GM11168 (cell line): ENCODE measurements at regions not wholly inside any gene's neighbourhood (a gene's known extent, or its start where the extent isn't known, plus 50 kb on each side); places are given as distances from the start of the nearest gene placed in this dataset.

ENCODE experiments used
- in situ Hi-C: fragments of 300-500 bp; cut with MboI; formaldehyde crosslinking; loops from one replicate; pipeline ENCODE4 v1.12.0; 2022; ENCODE audit warnings: low sequenced_read_pairs; ENCODE audit not compliant: unreplicated experiment

DNA sequence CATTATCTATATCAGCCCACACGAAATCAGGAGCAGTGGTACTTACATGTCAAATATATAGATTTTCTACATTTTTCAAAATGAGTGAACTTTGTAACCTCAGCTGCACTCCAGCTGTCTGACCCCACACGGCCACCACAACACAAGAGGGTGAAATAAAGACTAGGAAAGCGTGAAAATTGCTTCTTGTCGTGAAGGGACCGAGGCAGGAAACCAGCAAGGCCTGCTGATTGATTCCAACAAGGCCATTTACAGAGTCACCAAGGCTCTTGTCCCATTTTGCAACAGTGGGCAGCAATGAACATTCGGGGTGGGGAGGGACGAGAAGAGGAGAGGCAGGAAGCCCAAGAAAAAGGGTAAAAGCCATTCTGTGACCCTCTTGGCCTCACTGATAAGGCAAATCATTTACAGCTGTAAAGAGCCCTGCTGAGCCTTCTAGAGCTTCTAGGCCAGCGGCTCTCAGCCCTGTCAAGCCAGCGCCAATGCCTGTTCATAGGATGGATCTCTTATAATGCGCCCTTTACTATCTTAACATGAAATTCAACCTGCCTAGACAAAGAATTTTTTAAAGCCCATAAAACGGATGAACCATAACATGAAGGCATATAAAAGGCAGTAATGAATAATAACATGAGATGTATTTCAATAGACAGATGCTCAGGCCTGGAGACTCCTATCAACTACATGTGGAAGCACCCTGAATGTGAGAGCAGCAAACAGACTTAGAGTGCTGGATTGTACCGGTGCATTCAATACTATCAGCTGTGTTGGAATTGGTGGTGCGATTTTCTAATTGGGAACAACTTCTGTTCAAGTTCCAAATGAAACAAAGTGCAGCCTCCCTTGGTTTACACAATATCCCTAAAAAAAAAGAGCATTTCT lies 269.0 kb downstream of the CDCA7 start:
- in situ Hi-C loops = no loop called here

DNA sequence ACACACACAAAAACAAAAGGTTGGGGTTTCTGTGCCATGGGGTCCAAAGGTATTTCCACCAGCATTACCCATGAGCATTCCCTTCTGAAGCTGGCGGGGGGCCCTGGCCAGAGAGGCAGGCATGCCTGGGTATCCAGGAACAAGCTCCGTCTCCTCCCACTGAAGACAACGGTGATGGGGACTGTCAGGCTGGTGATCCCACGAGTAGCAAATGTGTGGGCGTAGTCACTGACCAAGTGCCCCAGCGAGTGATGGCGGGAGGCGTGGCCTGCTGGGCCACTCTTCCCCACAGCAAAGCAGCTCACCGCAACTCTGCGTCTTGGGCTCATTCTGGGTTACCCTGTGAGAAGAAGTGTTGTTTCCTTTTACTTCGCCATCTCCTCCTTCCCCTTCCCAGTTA lies 270.6 kb downstream of the CDCA7 start:
- in situ Hi-C loops = no loop called here

DNA sequence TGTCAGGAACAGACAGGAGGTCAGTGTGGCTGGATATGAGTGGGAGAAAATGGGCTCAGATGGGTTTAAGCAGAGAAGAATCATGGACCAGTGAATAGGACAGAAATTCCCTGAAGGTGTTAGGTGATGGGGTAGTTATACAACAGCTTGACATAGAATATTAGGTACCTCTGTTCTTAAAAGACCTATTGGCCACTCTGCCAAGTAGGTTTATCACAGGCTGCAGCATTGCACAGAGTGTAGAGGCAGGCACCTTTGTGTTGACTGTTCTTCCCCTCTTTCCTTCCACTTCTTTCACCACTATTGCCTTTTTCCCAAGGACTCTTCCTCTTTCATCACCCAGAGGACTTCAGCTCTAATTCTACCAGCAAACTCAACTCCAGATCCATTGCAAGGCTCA lies 274.4 kb downstream of the CDCA7 start:
- in situ Hi-C loops = no loop called here

DNA sequence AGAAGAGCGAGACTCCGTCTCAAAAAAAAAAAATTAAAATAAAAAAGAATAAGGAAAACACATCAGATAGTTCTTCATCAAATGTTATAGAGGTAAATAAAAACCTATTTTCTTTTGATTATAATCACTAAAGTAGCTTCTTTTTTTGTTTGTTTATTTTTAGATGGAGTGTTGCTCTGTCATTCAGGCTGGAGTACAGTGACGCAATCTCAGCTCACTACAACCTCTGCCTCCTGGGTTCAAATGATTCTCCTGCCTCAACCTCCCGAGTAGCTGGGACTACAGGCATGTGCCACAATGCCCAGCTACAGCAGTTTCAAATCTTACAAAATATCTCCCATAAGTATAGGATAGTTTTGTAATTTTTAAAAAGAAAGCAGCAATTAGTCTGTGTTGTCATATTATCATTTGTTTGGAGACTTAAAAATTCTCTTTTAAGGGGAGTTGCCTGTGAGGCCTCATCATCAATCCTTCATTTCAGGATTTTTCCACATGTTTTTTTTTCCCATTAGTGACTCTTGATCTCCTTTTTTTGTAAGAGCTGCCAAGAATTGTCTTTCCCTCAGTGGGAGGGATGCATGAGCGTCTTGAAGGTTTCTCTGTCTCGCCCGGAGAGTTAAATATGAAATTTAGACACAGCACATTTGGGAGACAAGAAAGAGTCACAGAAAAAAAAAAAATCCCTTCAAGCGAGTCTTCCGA lies 275.9 kb downstream of the CDCA7 start:
- in situ Hi-C loops = no loop called here

DNA sequence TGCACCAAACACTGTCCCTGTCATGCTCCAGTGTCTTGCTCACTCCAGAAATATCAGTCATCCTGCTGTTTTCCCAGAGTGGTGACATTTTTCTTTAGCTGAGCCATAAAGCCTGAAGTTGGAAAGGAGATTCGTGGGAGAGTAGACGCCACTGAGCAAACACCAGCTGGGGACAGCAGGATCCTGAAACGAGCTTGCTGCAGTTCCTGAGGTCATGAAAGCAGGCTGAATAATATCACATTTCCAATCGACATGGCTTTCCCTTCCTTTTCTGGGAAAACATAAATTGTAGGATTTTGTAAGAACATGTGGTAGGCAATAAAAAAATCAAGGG lies 276.4 kb downstream of the CDCA7 start:
- in situ Hi-C loops = no loop called here

DNA sequence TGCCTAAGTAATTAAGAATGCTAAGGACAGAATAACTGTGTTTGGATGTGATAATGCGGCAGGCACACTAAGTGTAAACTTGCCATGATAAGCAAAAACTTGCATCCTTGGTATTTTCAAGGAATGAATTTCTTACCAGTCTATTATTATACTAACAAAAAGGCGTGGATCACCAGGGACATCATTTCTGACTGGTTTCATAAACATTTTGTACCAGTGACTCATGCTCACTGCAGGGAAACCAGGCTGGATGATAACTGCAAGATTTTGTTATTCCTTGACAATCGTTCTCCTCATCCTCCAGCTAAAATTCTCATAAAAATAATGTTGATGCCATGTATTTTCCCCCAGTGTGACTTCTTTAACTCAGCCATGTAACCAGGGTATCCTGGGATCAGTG lies 289.5 kb downstream of the CDCA7 start:
- in situ Hi-C loops = no loop called here

DNA sequence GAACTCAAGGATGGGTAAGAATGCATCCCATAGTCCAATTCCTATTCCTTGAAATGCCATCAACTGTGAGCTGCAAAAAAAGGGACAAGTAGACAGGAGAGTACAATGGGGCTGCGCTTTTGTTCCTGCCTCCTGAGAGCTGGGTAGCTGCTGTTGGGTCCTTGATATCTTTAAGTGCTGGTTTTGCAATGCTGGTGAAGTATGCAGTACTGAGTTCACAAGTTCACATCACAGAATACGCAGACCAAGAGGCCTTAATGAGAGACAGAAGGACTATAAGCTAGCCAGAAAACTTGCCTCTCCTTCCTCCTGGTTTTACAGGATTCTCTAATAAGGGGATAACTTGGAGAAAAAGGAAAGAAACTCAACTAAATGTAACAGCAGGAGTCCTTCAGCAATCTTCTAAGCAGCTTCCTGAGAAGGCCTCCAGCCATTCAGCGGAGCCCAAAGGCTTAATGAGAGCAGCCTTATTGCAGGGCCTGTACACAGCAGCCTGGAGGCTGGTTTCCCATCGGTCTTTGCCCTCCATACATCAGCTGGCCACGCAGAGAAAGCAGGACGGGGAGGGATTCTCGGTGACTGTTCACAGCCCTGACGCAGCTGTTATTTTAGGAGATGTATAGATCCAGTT lies 293.1 kb downstream of the CDCA7 start:
- in situ Hi-C loops = no loop called here

DNA sequence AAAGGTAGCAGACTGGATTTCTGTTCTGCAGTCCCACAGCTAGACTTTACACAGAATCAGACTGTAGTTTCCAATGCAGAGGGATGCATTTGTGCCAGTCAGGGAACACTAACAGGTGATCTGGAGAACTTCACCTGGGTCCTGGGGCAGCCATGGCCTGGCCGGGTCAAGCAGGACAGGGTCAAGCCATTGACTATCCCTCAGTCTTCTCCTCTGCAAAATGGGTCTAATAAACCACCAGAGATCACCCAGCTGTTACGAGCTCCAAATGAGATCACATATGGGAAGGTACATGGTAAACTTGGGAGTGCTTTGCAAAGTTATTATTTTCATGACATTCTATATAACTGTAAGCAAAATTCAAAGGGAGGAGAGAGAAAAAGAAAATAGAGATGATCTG lies 294.1 kb downstream of the CDCA7 start:
- in situ Hi-C loops = no loop called here

DNA sequence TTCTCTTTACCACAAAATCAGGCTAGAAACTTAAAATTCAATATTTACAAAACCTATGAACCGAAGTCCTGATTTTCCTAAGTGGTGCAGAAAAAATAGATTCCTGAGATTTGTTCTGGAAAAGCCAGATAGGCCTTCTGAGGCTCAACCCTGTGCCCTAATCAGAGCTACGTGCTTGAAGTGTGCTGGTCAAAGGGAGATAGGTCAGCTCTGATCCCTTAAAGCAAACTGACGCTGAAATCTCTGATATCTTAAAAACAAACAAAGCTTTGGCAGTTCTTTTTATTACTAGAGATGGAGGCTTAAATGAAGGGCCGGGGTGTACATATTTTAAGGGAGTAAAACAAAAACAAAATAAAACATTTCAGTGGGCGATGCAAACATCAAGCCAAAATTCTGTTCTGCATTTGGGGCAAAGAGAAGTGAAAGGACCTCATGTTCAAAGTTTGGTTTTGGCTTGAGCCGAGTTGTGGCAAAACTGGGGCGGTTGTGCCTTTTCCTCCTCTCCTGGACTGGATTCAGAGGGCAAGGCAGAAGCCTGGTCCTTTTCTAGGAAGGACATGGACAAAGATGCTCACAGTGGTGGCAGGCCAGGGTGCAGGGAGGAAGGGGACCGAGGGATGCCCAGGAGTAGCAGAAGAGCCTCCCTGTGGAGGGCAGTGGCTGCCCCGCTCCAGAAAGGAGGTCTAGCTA lies 295.0 kb downstream of the CDCA7 start:
- in situ Hi-C loops = no loop called here

DNA sequence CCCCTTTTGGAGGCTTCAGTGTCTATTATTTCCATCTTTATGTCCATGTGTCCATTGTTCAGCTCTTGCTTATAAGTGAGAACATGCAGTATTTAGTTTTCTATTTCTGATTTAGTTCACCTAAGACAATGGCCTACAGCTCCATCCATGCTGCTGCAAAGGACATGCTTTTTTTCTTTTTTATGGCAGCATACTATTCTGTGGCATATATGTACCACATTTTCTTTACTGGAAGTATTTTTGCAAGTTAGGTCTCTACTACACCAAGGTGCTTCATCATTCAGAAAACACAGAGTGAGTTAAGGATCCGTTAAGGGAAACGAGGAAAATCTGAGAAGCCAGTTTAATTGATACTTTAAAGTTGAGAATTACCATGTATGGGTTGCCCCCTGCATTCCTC lies 297.2 kb downstream of the CDCA7 start:
- in situ Hi-C loops = no loop called here

DNA sequence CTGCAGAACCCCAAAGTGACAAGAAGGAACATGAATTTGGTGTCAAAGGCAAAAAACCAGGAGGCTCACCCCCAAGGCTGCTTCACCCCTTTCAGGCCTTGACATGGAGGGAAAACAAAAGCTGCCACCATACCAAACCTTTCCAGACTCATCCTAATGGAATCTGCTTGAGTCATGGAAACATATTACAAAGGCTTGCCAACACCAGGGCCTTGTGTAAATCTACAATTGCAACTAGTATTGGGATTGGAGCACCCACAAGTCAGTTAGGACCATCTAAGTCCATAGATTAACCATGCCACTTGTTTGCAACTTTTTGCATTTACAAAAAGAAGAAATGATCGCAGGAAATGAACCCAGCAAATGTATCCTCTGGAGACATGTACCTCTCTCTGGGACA lies 297.6 kb downstream of the CDCA7 start:
- in situ Hi-C loops = no loop called here

DNA sequence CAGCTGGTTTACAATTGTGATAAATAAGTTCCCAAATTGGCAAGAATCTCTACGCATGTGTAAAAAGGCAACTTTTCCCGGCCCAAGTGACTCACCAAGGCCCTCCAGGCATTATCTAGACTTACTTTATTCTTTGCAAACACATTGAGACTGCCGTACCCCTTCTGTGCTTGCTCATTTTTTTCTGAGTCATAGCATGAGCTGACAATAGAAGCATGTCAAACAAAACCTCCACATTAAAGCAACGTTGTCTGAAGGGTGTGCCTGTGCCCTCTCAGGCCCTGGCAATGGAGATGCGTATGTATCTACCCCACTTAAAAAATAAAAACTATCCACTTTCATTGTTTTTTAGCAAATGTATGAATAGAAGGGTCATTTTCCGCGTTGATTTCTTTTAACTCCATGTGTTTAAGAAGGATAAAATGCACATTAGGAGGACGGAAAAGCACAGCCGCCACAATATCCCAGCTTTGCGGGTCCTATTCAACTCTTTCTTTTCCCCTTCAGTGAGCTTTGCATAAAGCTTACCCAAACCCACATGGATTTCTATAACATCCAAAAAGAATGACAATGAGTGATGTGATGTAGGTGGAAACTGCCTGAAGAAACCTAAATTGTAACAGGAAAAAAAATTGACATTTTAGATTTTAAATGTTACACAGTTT lies 298.2 kb downstream of the CDCA7 start:
- in situ Hi-C loops = no loop called here

DNA sequence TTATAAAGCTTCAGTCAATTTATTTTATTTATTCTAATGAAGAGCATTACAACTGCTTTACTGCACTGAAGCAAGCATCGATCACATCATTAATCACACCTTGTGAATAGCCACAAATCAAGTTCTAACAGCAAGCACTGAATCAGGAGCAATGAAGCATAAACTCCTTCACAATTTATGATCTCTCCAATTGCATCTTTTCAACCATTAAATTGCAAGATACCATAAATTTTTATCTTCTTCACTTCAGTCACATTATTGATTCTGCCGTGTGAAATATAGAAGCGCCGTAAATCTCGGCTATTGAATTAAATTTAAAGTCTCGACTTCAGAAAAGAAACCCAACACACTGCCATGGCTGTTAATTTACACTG lies 298.7 kb downstream of the CDCA7 start:
- in situ Hi-C loops = no loop called here

DNA sequence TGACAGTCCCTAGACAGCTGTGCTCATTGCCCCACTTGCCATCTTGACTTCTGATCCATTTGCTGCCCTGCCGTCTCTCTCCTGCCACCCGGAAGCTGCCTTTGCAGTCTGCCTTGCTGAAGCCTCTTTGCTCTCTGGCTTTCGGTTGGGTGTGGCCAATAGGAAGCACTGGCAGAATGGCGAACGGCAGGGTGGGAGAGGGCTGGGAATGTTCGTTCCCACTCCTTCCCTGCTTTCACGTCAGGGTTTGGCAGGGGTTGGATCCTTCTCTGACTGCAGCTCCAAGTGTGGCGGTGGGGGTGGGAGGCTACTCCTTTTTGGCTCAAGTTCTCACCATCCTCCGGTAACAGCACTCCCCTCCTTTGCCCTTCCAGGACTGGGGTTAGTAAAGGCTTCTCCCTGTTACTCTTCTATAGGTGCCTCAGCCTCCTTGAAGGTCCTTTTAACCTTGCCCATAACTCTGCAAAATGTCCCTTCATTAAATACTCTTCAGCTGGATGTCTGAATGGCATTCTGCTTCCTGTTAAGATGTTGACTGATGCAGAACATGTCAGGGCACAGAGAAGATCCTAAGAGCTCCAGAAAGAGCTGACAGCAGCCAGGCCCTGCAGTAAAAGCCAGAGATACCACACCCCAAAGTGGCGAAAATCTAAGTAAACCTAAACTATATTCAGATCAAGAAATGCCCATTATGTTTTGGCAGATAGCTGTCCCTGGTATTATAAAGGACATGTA lies 299.7 kb downstream of the CDCA7 start:
- in situ Hi-C loops = no loop called here

DNA sequence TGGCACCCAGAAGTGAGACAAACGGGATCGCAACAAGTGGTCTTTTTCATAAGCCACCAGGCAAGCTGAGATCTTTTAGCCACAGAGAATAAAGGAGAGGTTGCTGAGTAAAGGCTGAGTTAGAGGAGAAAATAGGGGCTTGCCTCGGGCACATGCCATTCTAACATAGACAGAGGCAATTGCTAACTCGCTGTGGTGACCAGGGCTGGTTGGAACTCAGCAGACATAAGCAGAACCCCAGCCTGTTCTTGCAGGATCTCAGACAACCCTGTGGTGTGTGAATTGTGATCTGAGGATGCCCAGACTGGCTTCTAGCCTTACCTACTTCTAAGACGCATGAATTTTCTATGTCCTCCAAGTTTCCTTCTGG lies 300.2 kb downstream of the CDCA7 start:
- in situ Hi-C loops = no loop called here

DNA sequence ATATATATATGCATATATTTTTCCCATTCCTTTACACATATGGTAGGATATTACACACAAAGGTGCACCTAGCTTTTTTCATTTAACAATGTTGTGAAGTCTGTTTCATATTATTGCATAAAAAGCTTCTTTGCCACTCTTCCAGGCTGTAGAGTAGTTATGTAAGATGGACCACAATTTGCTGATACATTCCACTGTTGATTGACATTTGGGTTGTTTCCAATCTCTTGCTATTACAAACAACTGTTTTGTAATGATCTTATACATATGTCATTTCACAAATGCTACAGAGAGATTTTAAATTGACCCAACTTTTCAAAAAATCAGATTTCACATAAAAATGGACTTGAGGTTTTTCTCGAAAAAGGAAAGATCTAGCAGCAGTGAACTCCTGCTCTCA lies 301.4 kb downstream of the CDCA7 start:
- in situ Hi-C loops = no loop called here

DNA sequence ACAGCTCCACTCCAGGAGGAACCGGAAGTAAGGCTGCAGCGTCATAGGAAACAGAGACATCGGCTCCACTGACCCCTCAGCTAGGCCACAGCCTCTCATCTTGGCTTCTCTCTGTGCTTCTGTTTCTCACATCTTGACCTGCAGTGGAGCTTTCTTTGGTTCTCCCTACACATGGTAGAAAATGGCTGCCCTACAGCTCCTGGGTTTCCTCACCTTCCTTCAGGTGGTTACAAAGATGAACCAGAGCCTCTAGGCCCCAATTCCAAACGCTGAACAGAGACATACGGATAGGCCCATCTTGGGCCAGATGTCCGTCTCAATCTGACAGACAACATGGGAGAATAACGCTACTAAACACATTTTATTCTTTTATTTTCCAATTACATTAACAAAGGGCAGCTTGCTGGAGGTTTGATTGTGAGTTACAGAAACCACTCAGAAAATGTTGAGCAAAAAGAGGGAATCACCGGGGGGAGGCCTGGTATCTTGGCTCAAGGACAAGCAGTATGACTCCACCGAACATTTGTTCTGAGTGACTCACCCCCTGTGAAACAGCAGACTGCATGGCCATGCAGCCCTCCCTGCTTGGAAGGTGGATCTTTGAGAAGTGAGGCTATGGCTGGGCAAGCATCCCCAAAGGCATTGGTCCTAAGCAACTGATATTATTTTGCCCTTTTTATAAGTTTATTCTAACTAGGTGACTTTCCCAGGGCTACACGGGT lies 303.5 kb downstream of the CDCA7 start:
- in situ Hi-C loops = no loop called here

DNA sequence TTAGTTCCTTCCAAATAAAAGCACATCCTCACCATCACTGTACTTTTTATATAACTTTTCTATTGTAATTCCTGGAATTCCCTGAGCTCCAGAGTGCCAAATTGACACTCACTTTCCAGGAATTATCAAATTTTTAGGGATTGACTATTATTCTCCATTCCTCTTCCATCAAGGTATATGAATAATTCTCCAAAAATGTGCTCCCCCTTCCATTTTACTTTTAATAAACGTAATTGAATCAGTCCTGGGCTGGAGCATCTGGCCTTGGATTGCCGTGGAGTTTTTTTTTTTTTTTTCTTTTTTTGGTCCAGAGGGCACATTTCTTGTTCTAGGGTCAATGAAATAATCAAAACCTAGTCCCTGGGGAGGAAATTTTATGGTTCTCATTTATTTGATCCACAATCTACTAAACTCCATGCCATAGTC lies 304.3 kb downstream of the CDCA7 start:
- in situ Hi-C loops = no loop called here

DNA sequence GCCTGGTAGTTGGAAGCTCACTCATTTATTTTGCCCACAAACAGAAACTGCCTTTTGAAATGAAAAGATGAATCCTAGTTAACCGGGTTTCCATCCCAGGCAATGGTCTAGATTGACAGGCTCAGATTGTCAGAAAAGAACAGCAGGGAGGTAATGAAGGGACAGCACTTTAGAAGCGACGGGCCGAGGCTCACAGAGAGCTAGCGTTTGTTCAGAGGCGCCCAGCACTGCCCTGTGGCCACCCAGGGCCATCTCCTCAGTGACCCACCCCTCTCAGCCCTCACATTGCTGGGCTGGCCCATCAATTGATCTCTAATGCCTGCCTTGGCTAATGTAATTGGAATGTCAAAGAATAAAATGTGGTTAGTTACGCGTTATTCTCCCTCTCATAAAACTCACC lies 304.8 kb downstream of the CDCA7 start:
- in situ Hi-C loops = no loop called here
